ENCODE measurements at regions not wholly inside any gene's neighbourhood (a gene's known extent, or its start where the extent isn't known, plus 50 kb on each side); places are given as distances from the start of the nearest gene placed in this dataset.

- CTCF ChIA-PET: interaction anchor here (0.6 kb wide), 1 partner anchor 322 kb away, joined by 5 read pairs; no protein-coding TSS in a partner anchor
- H3K27ac ChIP-seq: no peak overlapping the region
Measured at GRCh38 chr4:138941037-138941436, 74.5 kb upstream of the NOCT start.

GRCh38 chr4:138939960-138940359 is 75.6 kb upstream of the NOCT start:
- CTCF ChIA-PET: interaction anchor here (0.6 kb wide), 1 partner anchor 113 kb away, joined by 5 read pairs; no protein-coding TSS in a partner anchor
- DNase-seq (ENCODE audit: low spot score): no peak
- no peak overlapping the region for H3K27ac ChIP-seq
- no peak for TF ChIP-seq CTCF (conservative IDR thresholded peaks at IDR 0.05; ENCODE audit: low read depth)
- POLR2A ChIA-PET (ENCODE audit: low non-redundant PET): interaction anchor here (0.6 kb wide), 1 partner anchor 251 kb away, joined by 5 read pairs; no protein-coding TSS in a partner anchor

More at GRCh38 chr4:138941037-138941436, 74.5 kb upstream of the NOCT start:
- POLR2A ChIA-PET (ENCODE audit: low non-redundant PET): no interaction called here
- no peak for DNase-seq (ENCODE audit: low spot score)
- no peak for TF ChIP-seq CTCF (conservative IDR thresholded peaks at IDR 0.05; ENCODE audit: low read depth)

- ChIA-PET POLR2A (ENCODE audit: low non-redundant PET) (no interaction called here), CTCF (interaction anchor here (0.6 to 1.3 kb wide), 9 partner anchors 30 to 1643 kb away, joined by 3 to 4 read pairs (median 3); no protein-coding TSS in a partner anchor)
- peak; percentile 30 for DNase-seq (ENCODE audit: low spot score)
- peak; percentile 62 for TF ChIP-seq CTCF (conservative IDR thresholded peaks at IDR 0.05; ENCODE audit: low read depth)
- no peak overlapping the region for H3K27ac ChIP-seq
Measured at GRCh38 chr4:138938366-138938690, 77.3 kb upstream of the NOCT start.

GRCh38 chr4:138935135-138935807 is 80.3 kb upstream of the NOCT start:
- DNase-seq (ENCODE audit: low spot score): no peak
- no peak for TF ChIP-seq CTCF (conservative IDR thresholded peaks at IDR 0.05; ENCODE audit: low read depth)
- CTCF ChIA-PET: no interaction called here
- H3K27ac ChIP-seq: no peak overlapping the region
- POLR2A ChIA-PET (ENCODE audit: low non-redundant PET): no interaction called here

GRCh38 chr4:138927072-138927471 is 88.5 kb upstream of the NOCT start:
- no peak overlapping the region for H3K27ac ChIP-seq
- POLR2A ChIA-PET (ENCODE audit: low non-redundant PET): no interaction called here
- no peak for DNase-seq (ENCODE audit: low spot score)
- no peak for TF ChIP-seq CTCF (conservative IDR thresholded peaks at IDR 0.05; ENCODE audit: low read depth)
- CTCF ChIA-PET: no interaction called here

- no peak for DNase-seq (ENCODE audit: low spot score)
- no peak overlapping the region for H3K27ac ChIP-seq
- no peak for TF ChIP-seq CTCF (conservative IDR thresholded peaks at IDR 0.05; ENCODE audit: low read depth)
- ChIA-PET POLR2A (ENCODE audit: low non-redundant PET) (no interaction called here), CTCF (interaction anchor here (0.6 to 0.7 kb wide), 2 partner anchors 55 to 504 kb away, joined by 3 read pairs; no protein-coding TSS in a partner anchor)
Measured at GRCh38 chr4:138925495-138925894, 90.1 kb upstream of the NOCT start.
